ENCODE measurements at regions not wholly inside any gene's neighbourhood (a gene's known extent, or its start where the extent isn't known, plus 50 kb on each side); places are given as distances from the start of the nearest gene placed in this dataset.
"Not testable (repeated sequence)": the region's sequence is repeated elsewhere in the genome, so short reads cannot be mapped to it uniquely, and the experiment has no call there.

GRCh38 chr10:44005788-44006099, 357.1 kb upstream of the ZNF32 start:
- no peak for DNase-seq (ENCODE audit: low read depth)

GRCh38 chr10:44004913-44005787, 356.5 kb upstream of the ZNF32 start:
- DNase-seq (ENCODE audit: low read depth) = no peak

GRCh38 chr10:43998021-43998809, 349.5 kb upstream of the ZNF32 start:
- no peak for DNase-seq (ENCODE audit: low read depth)

- no peak for DNase-seq (ENCODE audit: low read depth)
These were observed 348.6 kb upstream of the ZNF32 start for GRCh38 chr10:43997330-43997729.

GRCh38 chr10:43994539-43994938, 345.9 kb upstream of the ZNF32 start:
- no peak for DNase-seq (ENCODE audit: low read depth)

- DNase-seq (ENCODE audit: low read depth) = not testable (repeated sequence)
These were observed 344.1 kb upstream of the ZNF32 start for GRCh38 chr10:43992816-43993215.

- DNase-seq (ENCODE audit: low read depth) = no peak
These were observed 337.7 kb upstream of the ZNF32 start for GRCh38 chr10:43986374-43986773.

- DNase-seq (ENCODE audit: low read depth) = no peak
These were observed 337.3 kb upstream of the ZNF32 start for GRCh38 chr10:43985941-43986340.

GRCh38 chr10:43983856-43984271, 335.2 kb upstream of the ZNF32 start:
- DNase-seq (ENCODE audit: low read depth) = no peak

GRCh38 chr10:43983405-43983804, 334.7 kb upstream of the ZNF32 start:
- no peak for DNase-seq (ENCODE audit: low read depth)

- DNase-seq (ENCODE audit: low read depth) = no peak
These were observed 333.6 kb upstream of the ZNF32 start for GRCh38 chr10:43982250-43982649.

- no peak for DNase-seq (ENCODE audit: low read depth)
These were observed 333.0 kb upstream of the ZNF32 start for GRCh38 chr10:43981696-43982095.

- no peak for DNase-seq (ENCODE audit: low read depth)
These were observed 332.6 kb upstream of the ZNF32 start for GRCh38 chr10:43981232-43981631.

GRCh38 chr10:43980715-43981114, 332.0 kb upstream of the ZNF32 start:
- no peak for DNase-seq (ENCODE audit: low read depth)

- DNase-seq (ENCODE audit: low read depth) = no peak
These were observed 331.6 kb upstream of the ZNF32 start for GRCh38 chr10:43980313-43980712.

GRCh38 chr10:43979551-43979950, 330.9 kb upstream of the ZNF32 start:
- no peak for DNase-seq (ENCODE audit: low read depth)

GRCh38 chr10:43978936-43979335, 330.3 kb upstream of the ZNF32 start:
- no peak for DNase-seq (ENCODE audit: low read depth)

GRCh38 chr10:43978091-43978490, 329.4 kb upstream of the ZNF32 start:
- DNase-seq (ENCODE audit: low read depth) = no peak

GRCh38 chr10:43976292-43976691, 327.6 kb upstream of the ZNF32 start:
- DNase-seq (ENCODE audit: low read depth) = no peak

- no peak for DNase-seq (ENCODE audit: low read depth)
These were observed 325.1 kb upstream of the ZNF32 start for GRCh38 chr10:43973801-43974200.

GRCh38 chr10:43972976-43973647, 324.4 kb upstream of the ZNF32 start:
- no peak for DNase-seq (ENCODE audit: low read depth)

GRCh38 chr10:43971981-43972380, 323.3 kb upstream of the ZNF32 start:
- DNase-seq (ENCODE audit: low read depth) = no peak

GRCh38 chr10:43971306-43971705, 322.6 kb upstream of the ZNF32 start:
- no peak for DNase-seq (ENCODE audit: low read depth)
